Mucosa of descending colon (tissue), 3 donors: ENCODE measurements at regions not wholly inside any gene's neighbourhood (a gene's known extent, or its start where the extent isn't known, plus 50 kb on each side); places are given as distances from the start of the nearest gene placed in this dataset.
A peak's percentile ranks its signal among the peaks of the same experiment; 100 is the strongest.

Experiments
- ATAC-seq: fragments of 200-7000 bp; cut with Tn5 transposase; one replicate; pipeline ENCODE4 v1.9.1; 2020; ENCODE audit warnings: mild to moderate bottlenecking, moderate library complexity
- DNase-seq, 3 donors: peaks; one replicate each; pipeline ENCODE4 v3.0.0-alpha.2; 2020
- H3K36me3 ChIP-seq: fragments of 200-600 bp; one replicate; pipeline ENCODE4 v1.8.0; 2021; ENCODE audit warnings: low read depth, mild to moderate bottlenecking
- H3K4me1 ChIP-seq: fragments of 200-600 bp; one replicate; pipeline ENCODE4 v1.8.0; 2021; ENCODE audit warnings: low read depth, mild to moderate bottlenecking
- H3K4me3 ChIP-seq: fragments of 200-600 bp; one replicate; pipeline ENCODE4 v1.8.0; 2021; ENCODE audit warnings: mild to moderate bottlenecking
- H3K9me3 ChIP-seq: fragments of 200-600 bp; one replicate; pipeline ENCODE4 v1.8.0; 2021; ENCODE audit warnings: mild to moderate bottlenecking
- intact Hi-C, 2 donors: fragments of 100-400 bp; cut with DNase I in 1 of 2; cut with micrococcal nuclease in 1 of 2; formaldehyde crosslinking; loops; one replicate each; pipeline versions ENCODE4 v1.11.0 to v1.11.1; 2022; cut with DNase I, micrococcal nuclease
- TF ChIP-seq, protein P1 (sequence below): fragments of 200-600 bp; IDR thresholded peaks from one replicate; pipeline ENCODE4 v1.8.0; 2022; ENCODE audit warnings: antibody characterized with exemption, mild to moderate bottlenecking
- donor health status: DM: no; HTN: no; CAD: no; lungs with moderate emphysema.
- donor health status: DM: no; HTN: no; CAD: no.
- donor health status: DM: no; HTN: yes; CAD: no.

DNA sequence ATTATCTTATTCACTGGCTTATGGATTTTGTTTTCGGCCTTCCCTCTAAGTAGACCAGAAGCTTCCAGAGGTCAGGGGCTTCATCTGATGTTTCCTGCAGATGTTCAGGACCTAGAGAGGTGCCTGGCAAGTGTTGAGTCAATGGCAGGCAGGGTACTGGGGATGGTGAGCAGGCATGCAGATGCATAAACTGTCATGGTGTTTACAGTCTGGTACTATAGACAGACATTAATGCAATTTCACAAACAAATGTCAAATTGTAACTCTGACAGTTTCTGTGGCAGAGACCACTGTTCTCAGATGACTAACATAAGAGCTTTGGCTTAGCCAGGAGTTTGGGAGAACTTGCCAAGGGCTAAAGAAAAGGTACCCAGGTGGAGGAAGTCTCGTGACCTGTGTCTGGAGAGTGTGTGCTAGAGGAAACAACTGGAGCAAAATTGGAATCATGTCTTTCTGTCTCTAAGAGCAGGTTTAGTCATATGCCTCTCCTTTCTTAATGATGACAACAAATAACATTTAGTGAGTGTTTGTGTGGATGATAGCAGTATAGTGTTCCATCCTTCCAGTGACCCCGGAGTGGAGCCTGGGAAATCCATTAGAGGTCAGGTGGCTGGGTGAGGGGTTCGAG is 53.7 kb upstream of the TRAK1 start:
- TF ChIP-seq, protein P1, sequence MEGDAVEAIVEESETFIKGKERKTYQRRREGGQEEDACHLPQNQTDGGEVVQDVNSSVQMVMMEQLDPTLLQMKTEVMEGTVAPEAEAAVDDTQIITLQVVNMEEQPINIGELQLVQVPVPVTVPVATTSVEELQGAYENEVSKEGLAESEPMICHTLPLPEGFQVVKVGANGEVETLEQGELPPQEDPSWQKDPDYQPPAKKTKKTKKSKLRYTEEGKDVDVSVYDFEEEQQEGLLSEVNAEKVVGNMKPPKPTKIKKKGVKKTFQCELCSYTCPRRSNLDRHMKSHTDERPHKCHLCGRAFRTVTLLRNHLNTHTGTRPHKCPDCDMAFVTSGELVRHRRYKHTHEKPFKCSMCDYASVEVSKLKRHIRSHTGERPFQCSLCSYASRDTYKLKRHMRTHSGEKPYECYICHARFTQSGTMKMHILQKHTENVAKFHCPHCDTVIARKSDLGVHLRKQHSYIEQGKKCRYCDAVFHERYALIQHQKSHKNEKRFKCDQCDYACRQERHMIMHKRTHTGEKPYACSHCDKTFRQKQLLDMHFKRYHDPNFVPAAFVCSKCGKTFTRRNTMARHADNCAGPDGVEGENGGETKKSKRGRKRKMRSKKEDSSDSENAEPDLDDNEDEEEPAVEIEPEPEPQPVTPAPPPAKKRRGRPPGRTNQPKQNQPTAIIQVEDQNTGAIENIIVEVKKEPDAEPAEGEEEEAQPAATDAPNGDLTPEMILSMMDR, result no peak
- H3K9me3 ChIP-seq, result no peaks in the 10 kb centered on the region
- H3K4me3 ChIP-seq, result no peak overlapping the region
- H3K4me1 ChIP-seq, result peaks cover 22% of the 10 kb centered on the region
- intact Hi-C loops, result no loop called here
- no peaks in the 10 kb centered on the region for H3K36me3 ChIP-seq
- DNase-seq (no peak), ATAC-seq (no peak)

DNA sequence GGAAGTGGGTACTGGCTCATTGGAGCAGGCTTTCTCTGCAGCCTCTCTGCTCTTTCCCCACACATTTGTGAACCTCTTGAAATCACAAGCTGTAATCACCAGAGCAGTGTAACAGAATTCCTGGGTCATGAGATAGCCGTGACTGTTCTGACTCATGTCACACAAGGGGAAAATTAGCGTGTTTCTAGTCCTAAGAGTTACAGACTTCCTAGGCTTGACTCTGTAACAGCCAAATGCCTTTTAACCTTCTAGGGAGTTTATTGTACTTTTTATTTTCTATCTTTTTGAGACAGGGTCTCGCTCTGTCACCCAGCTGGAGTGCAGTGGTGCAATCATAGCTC is 54.7 kb upstream of the TRAK1 start:
- intact Hi-C loops, result no loop called here
- DNase-seq, result no peak
- no peaks in the 10 kb centered on the region for H3K9me3 ChIP-seq
- TF ChIP-seq, protein P1, result no peak
- ATAC-seq, result peak; percentile 65
- no peaks in the 10 kb centered on the region for H3K36me3 ChIP-seq
- H3K4me1 ChIP-seq, result peaks cover 19% of the 10 kb centered on the region
- H3K4me3 ChIP-seq, result no peak overlapping the region

DNA sequence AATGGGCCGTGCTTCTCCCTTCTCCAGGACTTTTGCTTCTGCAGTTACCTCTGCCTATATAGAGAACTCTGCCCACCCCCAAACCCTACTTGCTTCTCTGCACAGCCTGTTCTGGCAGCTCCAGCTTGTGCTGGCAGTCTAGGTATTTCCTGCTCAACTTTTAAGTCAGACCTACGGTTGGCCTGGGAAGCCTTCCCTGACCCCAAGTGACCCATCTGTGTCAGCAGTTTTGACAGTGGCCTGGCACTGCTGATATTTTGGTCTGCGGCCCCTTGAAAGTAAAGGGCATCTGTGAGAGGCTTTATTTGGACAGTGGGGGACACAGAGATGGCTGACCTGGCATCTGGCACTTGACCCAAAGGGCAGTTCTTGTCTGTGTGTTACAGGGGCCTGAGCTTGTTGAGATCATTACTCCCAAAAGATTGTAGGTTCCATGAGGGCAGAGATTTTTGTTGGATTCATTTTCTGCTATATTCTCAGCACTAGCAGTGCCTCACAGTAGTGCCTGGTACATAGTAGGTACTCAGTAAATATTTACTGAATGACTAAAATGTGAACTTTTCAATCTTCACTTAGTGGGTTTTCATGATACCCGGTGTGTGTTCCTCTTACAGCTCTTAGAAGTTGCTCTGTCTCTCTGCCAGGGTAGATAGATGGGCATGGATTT is 55.2 kb upstream of the TRAK1 start:
- no peaks in the 10 kb centered on the region for H3K36me3 ChIP-seq
- ATAC-seq (no peak), DNase-seq (no peak)
- intact Hi-C loops, result no loop called here
- H3K4me1 ChIP-seq, result peaks cover 19% of the 10 kb centered on the region
- H3K9me3 ChIP-seq, result no peaks in the 10 kb centered on the region
- TF ChIP-seq, protein P1, result no peak
- H3K4me3 ChIP-seq, result no peak overlapping the region

DNA sequence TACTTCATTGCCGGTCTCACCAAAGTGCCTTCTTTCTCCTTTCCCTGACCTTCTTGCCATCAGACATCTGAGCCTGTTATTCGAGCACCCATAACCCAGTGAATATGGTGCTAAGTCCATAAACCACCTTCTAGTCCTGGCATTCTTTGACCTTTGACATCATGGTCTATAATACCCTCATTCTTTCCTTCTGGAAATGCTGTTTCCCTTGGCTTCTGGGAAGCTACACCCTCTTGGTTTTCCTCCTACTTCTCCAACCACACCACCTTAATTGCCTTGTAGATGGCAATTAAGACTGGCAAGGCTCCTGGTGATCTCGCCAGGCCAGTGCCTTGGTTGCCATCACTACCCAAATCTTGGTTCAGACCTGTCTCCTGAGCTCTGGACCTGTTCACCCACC is 56.1 kb upstream of the TRAK1 start:
- no peaks in the 10 kb centered on the region for H3K36me3 ChIP-seq
- TF ChIP-seq, protein P1, result no peak
- intact Hi-C loops, result no loop called here
- H3K9me3 ChIP-seq, result no peaks in the 10 kb centered on the region
- ATAC-seq (peak; percentile 57), DNase-seq (no peak)
- peaks cover 19% of the 10 kb centered on the region for H3K4me1 ChIP-seq
- no peak overlapping the region for H3K4me3 ChIP-seq

DNA sequence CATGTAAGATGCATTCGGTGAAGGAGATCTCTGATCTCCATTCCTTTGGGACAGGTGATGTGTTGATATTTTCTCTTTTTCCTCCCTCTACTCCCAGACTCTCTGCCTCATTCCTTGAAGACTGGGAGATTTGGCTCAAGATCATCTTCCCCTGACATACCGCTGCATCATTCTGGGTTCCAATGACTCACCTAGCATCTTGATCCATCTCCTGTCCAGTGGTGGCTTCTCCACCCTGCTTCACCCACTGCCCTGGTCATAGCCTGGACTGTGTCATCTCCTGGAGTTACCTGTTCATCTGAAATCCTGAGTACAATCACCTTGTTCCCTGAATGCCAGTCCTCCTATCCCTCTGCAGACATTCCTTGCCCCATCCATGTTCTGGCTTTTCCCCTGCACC is 57.4 kb upstream of the TRAK1 start:
- no peaks in the 10 kb centered on the region for H3K9me3 ChIP-seq
- H3K4me3 ChIP-seq, result no peak overlapping the region
- no peak for ATAC-seq
- H3K36me3 ChIP-seq, result no peaks in the 10 kb centered on the region
- peaks cover 19% of the 10 kb centered on the region for H3K4me1 ChIP-seq
- TF ChIP-seq, protein P1, result no peak
- intact Hi-C loops, result no loop called here
- no peak for DNase-seq
